ENCODE measurements at regions not wholly inside any gene's neighbourhood (a gene's known extent, or its start where the extent isn't known, plus 50 kb on each side); places are given as distances from the start of the nearest gene placed in this dataset.
A peak's percentile ranks its signal among the peaks of the same experiment; 100 is the strongest.
"Not testable (repeated sequence)": the region's sequence is repeated elsewhere in the genome, so short reads cannot be mapped to it uniquely, and the experiment has no call there.

DNA sequence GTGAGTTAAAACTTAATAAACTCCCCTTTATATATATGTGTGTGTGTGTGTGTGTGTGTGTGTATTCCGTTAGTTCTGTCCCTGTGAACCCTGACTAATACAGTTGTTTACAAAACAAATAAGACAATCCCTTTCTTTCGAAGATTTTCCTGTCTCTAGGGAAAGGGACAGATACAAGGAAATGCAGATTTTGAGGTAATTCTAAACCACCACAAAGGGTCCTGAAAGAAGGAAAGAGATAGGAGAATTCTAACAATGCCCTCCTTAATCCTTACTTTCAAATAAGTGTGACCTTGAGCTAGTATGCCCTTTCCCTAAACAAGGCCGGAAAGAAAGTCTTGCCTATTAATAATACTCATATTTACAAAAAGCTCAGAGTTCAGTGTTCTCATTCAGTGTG is 164.8 kb upstream of the COL11A1 start:
- in situ Hi-C loops (cut with HindIII; ENCODE audit: low pct_unique_long_range_greater_than_20kb, low sequenced_read_pairs), result no loop called here
- DNase-seq (ENCODE audit: low read depth, low spot score), result no peak

DNA sequence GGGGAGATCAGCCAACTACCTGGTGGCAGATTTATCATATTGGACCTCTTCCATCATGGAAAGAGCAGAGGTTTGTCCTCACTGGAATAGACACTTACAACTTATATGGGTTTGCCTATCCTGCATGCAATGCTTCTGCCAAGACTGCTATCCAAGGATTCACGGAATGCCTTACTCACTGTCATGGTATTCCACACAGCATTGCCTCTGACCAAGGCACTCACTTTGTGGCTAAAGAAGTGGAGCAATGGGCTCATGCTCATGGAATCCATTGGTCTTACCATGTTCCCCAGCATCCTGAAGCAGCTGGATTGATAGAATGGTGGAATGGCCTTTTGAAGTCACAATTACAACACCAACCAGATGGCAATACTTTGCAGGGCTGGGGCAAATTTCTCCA is 163.1 kb upstream of the COL11A1 start:
- DNase-seq (ENCODE audit: low read depth, low spot score); in situ Hi-C loops (cut with HindIII; ENCODE audit: low pct_unique_long_range_greater_than_20kb, low sequenced_read_pairs): not testable (repeated sequence)

DNA sequence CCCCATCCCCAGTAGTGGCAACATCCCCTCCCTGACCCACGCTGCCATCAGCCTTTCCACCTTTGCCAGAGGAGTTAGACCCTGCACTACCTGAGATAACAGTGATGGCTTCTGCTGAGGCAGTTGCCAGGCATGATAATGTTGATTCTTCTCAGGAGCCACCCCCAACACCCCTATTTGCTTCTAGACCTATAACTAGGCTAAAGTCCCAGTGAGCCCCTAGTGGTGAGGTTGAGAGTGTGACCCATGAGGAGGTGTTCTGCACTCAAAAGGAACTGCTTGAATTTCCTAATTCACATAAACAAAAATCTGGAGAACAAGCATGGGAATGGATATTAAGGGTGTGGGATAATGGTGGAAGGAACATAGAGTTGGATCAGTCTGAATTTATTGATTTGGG is 159.6 kb upstream of the COL11A1 start:
- in situ Hi-C loops (cut with HindIII; ENCODE audit: low pct_unique_long_range_greater_than_20kb, low sequenced_read_pairs), result no loop called here
- peak; percentile 13 for DNase-seq (ENCODE audit: low read depth, low spot score)

DNA sequence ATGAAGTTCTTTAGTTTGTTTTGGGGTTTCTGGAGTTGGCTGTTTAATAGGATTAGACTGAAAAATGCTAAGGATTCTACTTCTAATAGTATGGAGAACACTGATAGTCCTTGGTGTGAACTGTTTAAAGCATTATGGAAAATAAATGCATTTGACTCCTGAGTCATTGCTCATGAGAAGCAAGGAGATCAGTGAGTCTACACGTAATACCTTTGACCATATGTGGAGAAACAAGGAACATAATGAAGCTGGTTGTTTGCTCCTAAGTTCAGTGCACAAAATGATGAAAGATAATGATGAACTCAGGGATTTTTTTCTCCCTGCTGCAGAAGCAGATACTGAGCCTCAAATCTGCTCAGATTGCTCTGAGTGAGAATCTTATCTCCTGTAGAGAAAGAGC is 158.9 kb upstream of the COL11A1 start:
- in situ Hi-C loops (cut with HindIII; ENCODE audit: low pct_unique_long_range_greater_than_20kb, low sequenced_read_pairs), result no loop called here
- DNase-seq (ENCODE audit: low read depth, low spot score), result no peak

DNA sequence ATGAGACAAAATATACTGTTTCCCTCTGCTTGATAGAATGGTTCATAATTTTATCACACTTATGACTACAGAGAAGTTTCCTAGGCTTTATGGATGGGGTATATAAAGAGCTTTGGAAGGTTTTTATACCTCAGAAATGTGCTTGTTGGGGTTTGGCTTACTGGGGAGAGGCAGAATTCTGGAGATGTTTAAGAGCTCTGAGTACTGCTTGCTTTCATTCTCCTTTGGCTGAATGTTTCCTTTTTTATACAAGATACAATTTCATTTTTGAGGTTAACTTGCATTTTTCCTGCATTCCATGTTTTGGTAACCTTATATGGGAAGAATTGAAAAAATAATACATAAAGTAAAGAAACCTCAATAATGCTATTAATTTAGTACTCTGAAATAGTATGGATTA is 157.7 kb upstream of the COL11A1 start:
- in situ Hi-C loops (cut with HindIII; ENCODE audit: low pct_unique_long_range_greater_than_20kb, low sequenced_read_pairs), result no loop called here

DNA sequence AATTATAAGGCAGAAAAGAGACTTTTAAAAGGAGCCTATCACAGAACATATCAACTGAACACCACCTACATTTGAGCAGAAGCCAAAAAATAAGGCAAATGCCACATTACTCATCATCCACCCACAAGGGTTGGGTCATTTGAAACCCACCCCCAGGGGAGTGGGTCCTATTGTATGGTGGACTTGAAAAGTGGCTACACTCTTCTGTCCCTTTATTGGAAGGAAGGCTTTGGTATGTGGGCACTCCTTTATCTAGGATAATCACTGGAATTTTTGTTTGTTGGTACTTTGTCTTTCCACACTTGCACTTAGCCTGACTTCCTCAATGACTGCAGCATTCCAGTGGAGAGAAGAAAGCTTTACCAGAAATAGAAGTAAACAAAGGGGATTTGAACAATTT is 157.2 kb upstream of the COL11A1 start:
- no peak for DNase-seq (ENCODE audit: low read depth, low spot score)
- in situ Hi-C loops (cut with HindIII; ENCODE audit: low pct_unique_long_range_greater_than_20kb, low sequenced_read_pairs), result no loop called here

More for the DNA sequence above, 157.7 kb upstream of the COL11A1 start:
- DNase-seq (ENCODE audit: low read depth, low spot score), result no peak

DNA sequence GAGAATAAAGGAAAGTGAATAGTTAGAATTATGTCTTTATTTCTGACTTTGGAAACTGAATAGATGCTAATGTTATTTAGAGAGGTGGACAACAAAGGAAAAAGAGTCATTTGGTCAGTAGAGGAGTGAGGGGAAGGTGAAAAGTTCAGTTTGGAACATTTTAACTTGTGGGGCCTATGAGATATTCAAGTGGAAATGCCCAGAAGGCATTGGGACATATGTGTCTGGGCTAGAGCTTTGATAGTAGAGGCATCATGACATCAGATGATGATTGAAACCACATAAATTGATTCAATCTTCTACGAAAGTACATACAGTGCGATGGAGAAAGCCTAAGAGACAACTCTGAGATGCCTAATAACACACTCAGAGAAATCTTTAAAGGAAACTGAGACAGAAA is 151.7 kb upstream of the COL11A1 start:
- no peak for DNase-seq (ENCODE audit: low read depth, low spot score)
- in situ Hi-C loops (cut with HindIII; ENCODE audit: low pct_unique_long_range_greater_than_20kb, low sequenced_read_pairs), result no loop called here

DNA sequence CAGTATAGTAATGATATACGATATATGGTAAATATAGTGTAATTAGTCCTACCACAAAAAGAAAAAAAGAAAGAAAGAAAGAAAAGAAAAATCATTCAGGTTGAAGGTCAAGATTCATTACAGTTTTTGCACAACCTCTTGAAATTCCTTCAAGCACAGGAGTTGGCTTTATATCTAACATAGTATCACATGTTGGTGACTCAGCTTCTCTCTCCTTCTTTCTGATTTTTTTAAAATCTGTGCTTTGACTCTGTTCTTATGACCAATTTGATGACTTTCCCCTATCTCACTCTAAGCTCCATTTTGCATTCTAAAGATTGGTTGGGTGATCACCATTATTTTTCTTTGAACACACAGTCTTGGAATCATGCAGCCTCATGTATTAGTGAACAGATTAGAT is 148.2 kb upstream of the COL11A1 start:
- in situ Hi-C loops (cut with HindIII; ENCODE audit: low pct_unique_long_range_greater_than_20kb, low sequenced_read_pairs), result no loop called here
- peak; percentile 4 for DNase-seq (ENCODE audit: low read depth, low spot score)

DNA sequence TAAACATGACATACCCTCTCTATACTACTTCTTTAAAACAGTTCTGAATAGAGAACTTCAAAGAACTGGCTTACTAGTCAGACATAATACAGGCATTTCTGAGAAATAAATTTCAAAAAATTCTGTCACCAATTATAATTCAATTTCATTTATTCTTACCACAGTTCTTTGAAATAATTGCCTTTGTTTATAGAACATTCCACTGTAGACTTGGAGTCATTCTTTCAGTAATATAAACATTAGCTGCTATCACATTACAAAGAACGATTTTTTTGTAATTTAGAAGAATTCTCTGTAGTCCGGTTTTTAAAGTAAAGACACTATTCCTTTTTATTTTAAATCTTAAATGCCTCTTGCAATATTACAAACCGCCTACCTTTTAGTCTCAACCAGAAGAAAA is 146.4 kb upstream of the COL11A1 start:
- in situ Hi-C loops (cut with HindIII; ENCODE audit: low pct_unique_long_range_greater_than_20kb, low sequenced_read_pairs), result no loop called here
- DNase-seq (ENCODE audit: low read depth, low spot score), result no peak

DNA sequence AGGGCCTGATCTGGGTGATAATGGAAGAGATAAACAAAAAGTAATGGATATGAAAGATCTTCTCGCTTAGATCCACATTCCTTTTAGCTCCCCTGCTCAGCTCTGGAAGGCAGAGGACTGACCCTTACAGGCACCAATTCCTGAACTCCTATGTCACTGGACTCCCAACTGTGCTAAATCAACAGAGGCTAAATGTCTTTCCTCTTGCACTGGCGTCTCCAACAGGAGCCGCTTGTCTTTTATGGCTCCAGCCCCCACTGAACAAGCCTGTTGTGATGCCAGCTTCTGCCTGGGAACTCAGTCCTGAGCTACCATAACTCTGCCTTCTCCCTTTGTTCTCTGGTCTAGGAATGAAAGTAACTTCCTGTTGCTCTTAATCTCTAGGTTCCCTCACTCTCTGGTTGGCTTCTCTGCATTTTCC is 142.1 kb upstream of the COL11A1 start:
- DNase-seq (ENCODE audit: low read depth, low spot score), result peak; percentile 75

DNA sequence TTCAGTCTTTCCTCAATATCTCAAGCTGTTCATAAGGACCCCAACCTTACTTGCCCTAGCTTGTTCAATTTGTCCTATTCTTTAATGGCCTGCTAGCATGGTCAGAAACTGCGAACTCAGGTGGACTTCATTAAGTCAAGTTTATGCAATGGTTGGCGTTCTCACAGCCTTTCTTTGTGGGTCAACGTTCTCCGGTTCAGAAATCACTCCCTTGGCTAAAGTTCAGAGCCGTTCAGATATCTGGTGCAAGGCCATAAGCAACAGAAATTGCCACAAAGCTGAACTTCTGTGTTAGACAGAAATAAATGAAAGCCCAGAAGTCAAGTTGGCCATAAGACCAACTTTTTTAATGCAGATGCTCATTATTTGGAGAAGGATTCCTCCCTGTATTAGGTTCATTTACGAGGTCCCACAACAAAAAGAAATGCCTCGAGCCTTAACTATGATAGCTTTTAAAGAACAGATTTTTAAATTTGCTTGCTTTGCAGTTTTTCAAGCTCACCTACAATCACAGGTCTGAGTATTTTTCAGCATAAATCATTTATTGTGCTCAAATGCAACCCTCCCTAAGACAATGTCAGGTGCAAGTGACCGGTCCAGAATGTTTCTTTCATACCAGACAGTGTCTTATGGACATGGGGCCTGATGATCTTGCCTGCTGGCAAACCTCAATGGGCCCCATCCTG is 140.2 kb upstream of the COL11A1 start:
- DNase-seq (ENCODE audit: low read depth, low spot score), result no peak
- in situ Hi-C loops (cut with HindIII; ENCODE audit: low pct_unique_long_range_greater_than_20kb, low sequenced_read_pairs), result no loop called here

More for the DNA sequence above, 142.1 kb upstream of the COL11A1 start:
- in situ Hi-C loops (cut with HindIII; ENCODE audit: low pct_unique_long_range_greater_than_20kb, low sequenced_read_pairs), result no loop called here

DNA sequence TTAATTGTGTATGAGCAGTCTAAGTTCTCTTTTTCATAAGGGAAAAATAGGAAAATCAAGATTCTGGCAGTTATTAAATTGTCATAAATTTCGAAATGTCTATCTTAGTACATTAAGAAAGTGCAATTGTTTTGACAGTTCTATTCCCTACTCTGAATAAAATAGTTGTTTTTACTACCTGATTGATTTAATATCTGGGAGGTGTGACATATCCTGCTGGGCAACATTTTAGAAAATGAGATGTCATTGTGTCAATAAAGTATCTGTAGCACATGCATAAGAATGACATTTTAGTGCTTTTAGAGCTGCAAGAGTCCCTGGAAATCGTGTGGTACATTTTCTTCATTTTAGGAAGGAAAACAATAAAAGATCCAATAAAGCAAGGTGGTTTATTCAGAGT is 139.2 kb upstream of the COL11A1 start:
- DNase-seq (ENCODE audit: low read depth, low spot score), result no peak
- in situ Hi-C loops (cut with HindIII; ENCODE audit: low pct_unique_long_range_greater_than_20kb, low sequenced_read_pairs), result no loop called here

DNA sequence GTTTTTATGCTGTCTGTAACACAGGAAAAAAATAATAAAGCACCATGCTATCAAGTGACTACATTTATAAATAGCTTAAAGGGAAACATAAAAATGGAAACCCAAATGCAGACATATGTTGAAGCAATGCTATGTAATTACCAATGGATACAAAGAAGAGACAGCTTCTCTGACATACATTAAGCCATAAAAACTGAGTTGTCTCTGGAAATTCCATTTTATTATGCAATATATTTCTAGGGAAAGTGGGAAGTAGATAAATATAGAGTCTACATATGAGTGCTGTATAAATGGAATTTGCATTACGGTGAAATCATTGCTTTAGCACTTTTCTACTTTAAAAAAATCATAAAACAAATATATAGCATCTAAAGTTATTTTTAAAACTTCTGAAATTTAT is 135.2 kb upstream of the COL11A1 start:
- DNase-seq (ENCODE audit: low read depth, low spot score), result no peak
- in situ Hi-C loops (cut with HindIII; ENCODE audit: low pct_unique_long_range_greater_than_20kb, low sequenced_read_pairs), result no loop called here

DNA sequence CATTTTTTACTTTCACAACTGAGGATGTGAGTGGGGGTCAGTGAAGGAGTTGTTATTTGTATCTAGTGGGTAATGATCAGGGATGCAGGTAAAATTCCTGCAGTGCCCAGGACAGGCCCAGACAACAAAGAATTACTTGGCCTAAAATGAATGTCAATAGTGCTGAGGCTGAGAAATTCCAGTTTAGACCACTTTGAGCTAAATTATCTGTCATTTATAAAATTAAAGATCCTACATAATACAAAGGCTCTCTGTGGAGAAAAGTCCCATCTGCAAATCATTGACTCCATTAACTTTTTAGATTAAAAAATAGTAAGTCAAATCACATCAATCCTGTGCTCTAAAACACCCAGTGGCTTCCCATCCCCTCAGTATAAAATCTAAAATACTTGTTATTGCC is 130.7 kb upstream of the COL11A1 start:
- in situ Hi-C loops (cut with HindIII; ENCODE audit: low pct_unique_long_range_greater_than_20kb, low sequenced_read_pairs), result no loop called here
- DNase-seq (ENCODE audit: low read depth, low spot score), result no peak

DNA sequence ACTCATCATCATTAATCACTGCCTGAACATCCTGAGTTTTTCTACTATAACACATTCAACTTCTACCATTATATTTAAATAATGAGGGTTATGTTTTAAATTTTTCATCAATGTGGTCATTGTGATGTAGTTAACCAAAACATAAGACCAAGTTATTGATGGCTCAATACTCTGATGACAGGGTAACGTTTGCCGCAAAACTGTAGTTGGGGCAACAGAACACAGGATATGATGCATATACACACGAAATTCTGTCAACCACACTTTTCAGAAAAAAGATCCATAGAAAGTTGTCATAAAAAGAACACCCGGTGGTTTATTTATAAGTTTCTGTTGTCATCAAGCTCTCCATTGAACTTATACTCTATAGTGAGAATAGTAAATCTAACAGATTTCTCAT is 121.7 kb upstream of the COL11A1 start:
- no peak for DNase-seq (ENCODE audit: low read depth, low spot score)
- in situ Hi-C loops (cut with HindIII; ENCODE audit: low pct_unique_long_range_greater_than_20kb, low sequenced_read_pairs), result no loop called here

DNA sequence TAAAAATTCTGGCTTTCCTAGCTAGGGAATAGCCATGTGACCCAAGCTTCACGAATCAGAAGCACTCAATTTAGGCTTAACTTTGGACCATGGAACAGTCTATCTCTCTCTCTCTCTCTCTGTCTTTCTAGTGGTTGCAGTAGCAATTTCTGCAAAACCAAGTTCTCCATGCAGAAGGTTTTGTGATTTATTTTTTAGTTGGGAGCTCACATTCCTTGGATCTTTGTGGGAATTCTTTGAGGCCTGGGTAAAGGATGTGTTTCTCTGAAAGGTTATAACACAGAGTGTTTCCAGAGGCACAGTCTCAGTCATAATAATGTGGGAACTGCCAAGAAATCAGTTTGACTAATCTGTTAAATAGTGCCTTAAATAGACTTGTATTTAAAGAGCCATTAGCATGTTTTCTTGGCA is 112.3 kb upstream of the COL11A1 start:
- no peak for DNase-seq (ENCODE audit: low read depth, low spot score)
- in situ Hi-C loops (cut with HindIII; ENCODE audit: low pct_unique_long_range_greater_than_20kb, low sequenced_read_pairs), result no loop called here

DNA sequence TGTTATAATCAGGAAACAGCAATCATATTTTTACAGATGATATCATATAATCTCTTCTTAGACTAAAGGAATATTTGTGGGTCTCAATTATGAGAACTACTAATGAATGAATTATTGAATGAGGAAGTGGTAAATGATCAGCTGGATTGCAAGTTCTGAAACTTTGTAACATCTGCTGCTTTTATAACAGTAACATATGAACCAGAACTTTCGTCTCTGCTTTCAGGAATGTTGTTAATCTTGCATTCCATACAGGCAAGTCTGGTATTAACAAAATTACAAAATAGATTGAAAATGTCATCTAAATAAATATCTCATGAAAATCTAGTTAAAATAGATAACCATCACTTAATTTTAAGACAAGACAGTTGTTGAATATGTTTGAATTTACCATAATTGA is 110.5 kb upstream of the COL11A1 start:
- in situ Hi-C loops (cut with HindIII; ENCODE audit: low pct_unique_long_range_greater_than_20kb, low sequenced_read_pairs), result no loop called here
- no peak for DNase-seq (ENCODE audit: low read depth, low spot score)

DNA sequence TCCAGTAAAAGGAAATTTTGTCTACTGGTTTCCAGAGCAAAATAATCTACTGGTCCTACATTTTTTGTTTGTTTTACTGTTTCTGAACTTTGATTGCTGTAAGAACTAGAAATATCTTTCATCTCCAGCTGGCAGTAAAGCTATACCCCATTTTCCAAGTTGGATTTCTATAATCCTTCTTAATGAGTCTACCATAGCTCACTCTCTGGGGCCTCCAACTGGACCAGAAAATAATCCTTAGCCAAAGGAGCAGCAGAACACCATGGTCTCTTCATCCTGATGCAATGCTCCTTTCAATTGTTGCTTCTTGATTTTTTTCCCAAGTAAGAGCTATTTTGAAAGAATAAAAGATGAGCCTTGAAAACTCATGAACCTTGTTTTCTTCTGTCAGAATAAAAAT is 110.0 kb upstream of the COL11A1 start:
- in situ Hi-C loops (cut with HindIII; ENCODE audit: low pct_unique_long_range_greater_than_20kb, low sequenced_read_pairs), result no loop called here
- no peak for DNase-seq (ENCODE audit: low read depth, low spot score)

DNA sequence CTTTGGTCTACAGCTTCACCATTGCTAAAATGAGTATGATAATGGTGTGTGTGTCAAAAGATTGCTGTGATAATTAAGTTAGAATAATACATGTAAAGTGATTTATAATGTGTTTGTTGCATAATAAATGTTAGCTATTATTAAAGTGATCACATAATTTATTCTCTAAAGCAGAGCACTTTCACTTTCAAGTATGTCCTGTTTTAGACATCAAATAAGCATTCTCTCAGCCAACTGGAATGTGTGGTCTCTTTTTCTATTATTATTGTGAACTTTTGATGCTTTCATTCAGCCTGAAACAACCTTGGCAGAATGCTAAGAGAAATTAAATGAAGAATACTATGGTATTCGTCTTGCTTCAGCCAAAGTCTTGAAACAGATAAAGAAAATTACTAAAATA is 102.8 kb upstream of the COL11A1 start:
- DNase-seq (ENCODE audit: low read depth, low spot score), result no peak
- in situ Hi-C loops (cut with HindIII; ENCODE audit: low pct_unique_long_range_greater_than_20kb, low sequenced_read_pairs), result no loop called here

DNA sequence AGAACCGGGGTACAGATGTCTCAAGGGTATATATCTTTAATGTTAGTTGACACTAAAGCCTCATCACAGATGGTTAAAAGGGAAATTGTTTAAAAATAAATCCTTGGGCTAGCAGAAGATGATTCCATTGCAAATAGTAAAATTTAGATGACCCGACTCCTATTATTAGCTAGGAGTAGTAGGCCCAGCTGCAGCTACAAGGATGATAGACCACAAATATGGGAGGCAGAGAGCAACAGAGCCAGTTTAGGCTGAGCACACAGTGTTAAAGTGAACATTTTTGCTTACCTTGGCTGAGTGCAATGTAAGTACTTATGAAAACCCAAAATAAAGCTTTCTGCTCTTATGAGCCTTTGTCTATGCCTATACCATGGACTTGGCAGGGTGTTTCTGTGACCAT is 100.5 kb upstream of the COL11A1 start:
- no peak for DNase-seq (ENCODE audit: low read depth, low spot score)
- in situ Hi-C loops (cut with HindIII; ENCODE audit: low pct_unique_long_range_greater_than_20kb, low sequenced_read_pairs), result no loop called here

All from SK-MEL-5 (cell line).